Body of pancreas (tissue), 4 donors: ENCODE measurements at regions not wholly inside any gene's neighbourhood (a gene's known extent, or its start where the extent isn't known, plus 50 kb on each side); places are given as distances from the start of the nearest gene placed in this dataset.

Experiments used
- ATAC-seq: fragments of 150-250 bp; one replicate; pipeline ENCODE4 v1.9.1; 2016
- DNase-seq, 4 donors: peaks; one replicate each; pipeline ENCODE4 v3.0.0-alpha.2; 2019
- H3K27ac ChIP-seq, 4 donors: fragments of 200-600 bp; sonication (generic); 1 replicate in 3 of 4; 2 replicates in 1 of 4; pipeline versions ENCODE4 v1.5.1 to v1.6.1; 2016 to 2019; ENCODE audit warnings: mild to moderate bottlenecking in 1 of 4, mixed read lengths in 1 of 4, moderate library complexity in 1 of 4
- H3K27me3 ChIP-seq, 2 donors: fragments of 200-600 bp; sonication (generic); one replicate each; pipeline ENCODE4 v1.6.0; 2016; ENCODE audit warnings: mild to moderate bottlenecking in 1 of 2
- H3K36me3 ChIP-seq, 2 donors: fragments of 200-600 bp; sonication (generic); replicated peaks in 1 of 2; 2 replicates each; pipeline ENCODE4 v1.5.1; 2016; ENCODE audit warnings: low read depth in 2 of 2; ENCODE audit not compliant: insufficient read depth in 1 of 2
- H3K4me1 ChIP-seq: fragments of 200-600 bp; sonication (generic); one replicate; pipeline ENCODE4 v1.6.0; 2016
- H3K4me3 ChIP-seq, 2 donors: fragments of 200-600 bp; sonication (generic); 1 replicate in 1 of 2; 2 replicates in 1 of 2; pipeline ENCODE4 v1.5.1; 2016 to 2019
- H3K9me3 ChIP-seq, 3 donors: fragments of 200-600 bp; sonication (generic); 1 replicate in 2 of 3; 2 replicates in 1 of 3; pipeline ENCODE4 v1.5.1; 2016
- POLR2A ChIP-seq, 3 donors: fragments of 450-650 bp; IDR thresholded peaks; one replicate each; pipeline ENCODE4 v1.6.1; 2016; ENCODE audit warnings: antibody characterized with exemption in 3 of 3, mild to moderate bottlenecking in 2 of 3
- WGBS, 2 donors: methylation state at CpG; one replicate each; pipeline ENCODE4 v1.1.5; 2017; 5-methylcytosine and 5-hydroxymethylcytosine counted together
- intact Hi-C: fragments of 100-400 bp; cut with DNase I; formaldehyde crosslinking; loops from one replicate; pipeline ENCODE4 v1.15.1; 2023
- TF ChIP-seq, protein P1 (sequence below), 7 experiments: fragments of 450-650 bp in 4 of 7; fragments of 200-600 bp in 3 of 7; sonication (generic) in 3 of 7; IDR thresholded peaks; one replicate each; pipeline ENCODE4 v1.5.1; 2016 to 2019; ENCODE audit warnings: antibody characterized with exemption in 7 of 7

DNA sequence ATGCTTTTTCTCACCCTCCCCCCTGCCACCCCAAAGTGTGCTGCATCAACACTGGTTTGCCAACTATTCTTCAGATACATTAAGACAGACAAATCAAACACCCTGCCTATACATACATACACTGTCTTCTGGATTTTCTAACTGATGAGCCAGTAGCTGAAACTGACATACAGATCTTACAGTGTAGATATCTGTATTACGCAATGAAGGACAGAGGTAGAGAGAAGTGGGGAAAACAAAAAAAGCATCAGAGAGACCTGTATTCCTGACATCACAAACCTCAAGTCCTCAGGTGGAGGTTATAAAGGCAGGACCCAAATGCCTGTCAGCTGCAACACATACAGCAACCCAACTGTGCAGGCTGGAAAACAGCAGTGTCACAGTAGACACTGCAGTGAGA is 535.4 kb downstream of the HACE1 start:
- Histone ChIP-seq H3K4me3 (no peak overlapping the region), H3K27ac (no peak overlapping the region), H3K27me3 (no peaks in the 10 kb centered on the region), H3K9me3 (no peaks in the 10 kb centered on the region), H3K36me3 (no peaks in the 10 kb centered on the region), H3K4me1 (no peaks in the 10 kb centered on the region)
- intact Hi-C loops, result no loop called here
- TF ChIP-seq POLR2A (IDR thresholded peaks at IDR 0.05), result no peak
- TF ChIP-seq, protein P1, sequence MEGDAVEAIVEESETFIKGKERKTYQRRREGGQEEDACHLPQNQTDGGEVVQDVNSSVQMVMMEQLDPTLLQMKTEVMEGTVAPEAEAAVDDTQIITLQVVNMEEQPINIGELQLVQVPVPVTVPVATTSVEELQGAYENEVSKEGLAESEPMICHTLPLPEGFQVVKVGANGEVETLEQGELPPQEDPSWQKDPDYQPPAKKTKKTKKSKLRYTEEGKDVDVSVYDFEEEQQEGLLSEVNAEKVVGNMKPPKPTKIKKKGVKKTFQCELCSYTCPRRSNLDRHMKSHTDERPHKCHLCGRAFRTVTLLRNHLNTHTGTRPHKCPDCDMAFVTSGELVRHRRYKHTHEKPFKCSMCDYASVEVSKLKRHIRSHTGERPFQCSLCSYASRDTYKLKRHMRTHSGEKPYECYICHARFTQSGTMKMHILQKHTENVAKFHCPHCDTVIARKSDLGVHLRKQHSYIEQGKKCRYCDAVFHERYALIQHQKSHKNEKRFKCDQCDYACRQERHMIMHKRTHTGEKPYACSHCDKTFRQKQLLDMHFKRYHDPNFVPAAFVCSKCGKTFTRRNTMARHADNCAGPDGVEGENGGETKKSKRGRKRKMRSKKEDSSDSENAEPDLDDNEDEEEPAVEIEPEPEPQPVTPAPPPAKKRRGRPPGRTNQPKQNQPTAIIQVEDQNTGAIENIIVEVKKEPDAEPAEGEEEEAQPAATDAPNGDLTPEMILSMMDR (IDR thresholded peaks at IDR 0.05), result no peak
- no peak for DNase-seq
- ATAC-seq, result no peak
- WGBS, 2 donors, result 89 to 100% methylated on average over 1 of the region's 1 CpG

DNA sequence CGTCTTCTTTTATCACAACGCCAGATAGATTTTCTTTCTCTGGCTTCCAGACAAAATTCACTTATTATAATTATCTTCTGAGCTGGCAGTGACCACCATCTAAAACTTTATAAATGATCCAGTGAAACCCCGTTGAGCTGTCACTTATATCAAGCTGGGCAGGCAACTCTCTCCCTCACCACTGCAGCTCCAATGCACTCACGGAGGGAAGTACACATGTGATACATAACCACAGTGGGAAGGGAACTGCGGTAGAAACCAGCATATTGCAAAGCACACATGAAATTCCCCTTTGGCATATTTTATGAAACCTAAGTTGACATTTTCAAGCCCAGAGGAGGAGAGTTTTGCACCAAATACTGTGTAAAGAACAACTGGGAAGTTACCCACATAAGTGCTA is 536.9 kb downstream of the HACE1 start:
- no peaks in the 10 kb centered on the region for H3K9me3 ChIP-seq
- H3K27ac ChIP-seq, result no peak overlapping the region
- no peaks in the 10 kb centered on the region for H3K27me3 ChIP-seq
- ATAC-seq (no peak), DNase-seq (no peak)
- no peak overlapping the region for H3K4me3 ChIP-seq
- intact Hi-C loops, result no loop called here
- TF ChIP-seq POLR2A (IDR thresholded peaks at IDR 0.05), result no peak
- TF ChIP-seq, protein P1 (IDR thresholded peaks at IDR 0.05), result no peak
- 40 to 44% methylated on average over 5 of the region's 5 CpGs for WGBS, 2 donors
- H3K36me3 ChIP-seq, result no peaks in the 10 kb centered on the region
- H3K4me1 ChIP-seq, result no peaks in the 10 kb centered on the region

DNA sequence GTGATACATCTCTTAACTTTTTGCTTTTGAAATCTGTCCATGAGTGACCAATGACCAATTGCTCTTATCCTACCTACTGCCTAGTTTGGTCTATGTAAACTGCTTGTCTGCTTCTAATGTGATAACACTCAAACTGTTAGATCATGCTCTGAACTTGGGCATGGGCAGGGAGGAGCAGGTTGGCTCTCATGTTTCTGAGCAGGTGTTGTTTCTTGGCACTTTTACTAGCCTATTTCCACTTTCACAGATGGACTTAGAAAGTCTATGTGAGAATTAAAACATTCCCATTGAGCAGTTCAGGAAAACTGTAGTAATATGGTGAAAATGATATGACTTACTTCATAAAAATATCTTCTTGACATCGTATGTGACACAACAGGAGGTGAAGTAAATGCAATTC is 538.4 kb downstream of the HACE1 start:
- 72 to 73% methylated on average over 1 of the region's 1 CpG for WGBS, 2 donors
- H3K4me3 ChIP-seq, result no peak overlapping the region
- no peaks in the 10 kb centered on the region for H3K4me1 ChIP-seq
- H3K36me3 ChIP-seq, result no peaks in the 10 kb centered on the region
- H3K9me3 ChIP-seq, result no peaks in the 10 kb centered on the region
- no peak for ATAC-seq
- no peaks in the 10 kb centered on the region for H3K27me3 ChIP-seq
- no peak for DNase-seq
- H3K27ac ChIP-seq, result no peak overlapping the region
- intact Hi-C loops, result no loop called here
- no peak for TF ChIP-seq POLR2A (IDR thresholded peaks at IDR 0.05)
- TF ChIP-seq, protein P1 (IDR thresholded peaks at IDR 0.05), result no peak

DNA sequence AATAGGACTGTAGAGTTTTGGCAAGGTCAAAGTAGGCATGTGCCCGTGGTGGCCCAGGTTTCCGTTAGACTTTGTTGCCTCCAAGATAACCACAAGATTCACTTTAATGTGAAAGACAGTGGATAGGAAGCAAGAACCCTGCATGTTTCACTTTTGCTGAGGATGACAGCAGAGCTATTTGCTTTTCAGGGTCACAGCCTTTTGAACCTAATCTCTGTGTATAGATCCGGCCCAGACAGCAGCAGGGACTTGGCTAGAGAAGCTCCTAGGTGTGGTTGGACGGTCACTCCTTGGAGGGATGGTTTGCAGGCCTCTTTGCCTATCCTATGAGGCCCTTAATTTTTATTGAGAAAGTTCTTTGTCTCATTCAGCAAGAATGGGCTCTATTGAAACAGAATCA is 538.8 kb downstream of the HACE1 start:
- WGBS, 2 donors, result 47 to 49% methylated on average over 4 of the region's 4 CpGs
- TF ChIP-seq POLR2A (IDR thresholded peaks at IDR 0.05), result no peak
- TF ChIP-seq, protein P1 (IDR thresholded peaks at IDR 0.05), result no peak
- intact Hi-C loops, result no loop called here

DNA sequence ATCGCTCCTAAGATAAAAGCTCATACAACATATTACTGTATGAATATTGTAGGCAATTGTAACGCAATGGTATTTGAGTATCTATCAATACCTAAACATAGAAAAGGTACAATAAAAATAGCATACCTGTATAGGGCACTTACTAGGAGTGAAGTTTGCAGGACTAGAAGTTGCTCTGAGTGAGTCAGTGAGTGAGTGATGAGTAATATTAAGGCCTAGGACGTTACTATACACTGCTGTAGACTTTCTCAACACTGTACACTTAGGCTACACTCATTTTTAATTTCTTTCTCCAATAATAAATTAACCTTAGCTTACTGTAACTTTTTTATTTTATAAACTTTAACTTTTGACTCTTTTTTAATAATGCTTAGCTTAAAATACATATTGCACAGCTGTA is 546.9 kb downstream of the HACE1 start:
- intact Hi-C loops, result no loop called here
- DNase-seq, result no peak
- TF ChIP-seq, protein P1 (IDR thresholded peaks at IDR 0.05), result no peak
- no peak for TF ChIP-seq POLR2A (IDR thresholded peaks at IDR 0.05)

More for the DNA sequence above, 538.8 kb downstream of the HACE1 start:
- Histone ChIP-seq H3K9me3 (no peaks in the 10 kb centered on the region), H3K4me3 (no peak overlapping the region), H3K27me3 (no peaks in the 10 kb centered on the region), H3K4me1 (no peaks in the 10 kb centered on the region), H3K36me3 (no peaks in the 10 kb centered on the region), H3K27ac (no peak overlapping the region)
- DNase-seq (no peak), ATAC-seq (no peak)

More for the DNA sequence above, 546.9 kb downstream of the HACE1 start:
- Histone ChIP-seq H3K4me3 (no peak overlapping the region), H3K27me3 (no peaks in the 10 kb centered on the region), H3K4me1 (no peaks in the 10 kb centered on the region), H3K9me3 (no peaks in the 10 kb centered on the region), H3K36me3 (no peaks in the 10 kb centered on the region), H3K27ac (no peak overlapping the region)
- no peak for ATAC-seq
- 85 to 86% methylated on average over 3 of the region's 3 CpGs for WGBS, 2 donors
